ENCODE measurements at regions not wholly inside any gene's neighbourhood (a gene's known extent, or its start where the extent isn't known, plus 50 kb on each side); places are given as distances from the start of the nearest gene placed in this dataset.

DNA sequence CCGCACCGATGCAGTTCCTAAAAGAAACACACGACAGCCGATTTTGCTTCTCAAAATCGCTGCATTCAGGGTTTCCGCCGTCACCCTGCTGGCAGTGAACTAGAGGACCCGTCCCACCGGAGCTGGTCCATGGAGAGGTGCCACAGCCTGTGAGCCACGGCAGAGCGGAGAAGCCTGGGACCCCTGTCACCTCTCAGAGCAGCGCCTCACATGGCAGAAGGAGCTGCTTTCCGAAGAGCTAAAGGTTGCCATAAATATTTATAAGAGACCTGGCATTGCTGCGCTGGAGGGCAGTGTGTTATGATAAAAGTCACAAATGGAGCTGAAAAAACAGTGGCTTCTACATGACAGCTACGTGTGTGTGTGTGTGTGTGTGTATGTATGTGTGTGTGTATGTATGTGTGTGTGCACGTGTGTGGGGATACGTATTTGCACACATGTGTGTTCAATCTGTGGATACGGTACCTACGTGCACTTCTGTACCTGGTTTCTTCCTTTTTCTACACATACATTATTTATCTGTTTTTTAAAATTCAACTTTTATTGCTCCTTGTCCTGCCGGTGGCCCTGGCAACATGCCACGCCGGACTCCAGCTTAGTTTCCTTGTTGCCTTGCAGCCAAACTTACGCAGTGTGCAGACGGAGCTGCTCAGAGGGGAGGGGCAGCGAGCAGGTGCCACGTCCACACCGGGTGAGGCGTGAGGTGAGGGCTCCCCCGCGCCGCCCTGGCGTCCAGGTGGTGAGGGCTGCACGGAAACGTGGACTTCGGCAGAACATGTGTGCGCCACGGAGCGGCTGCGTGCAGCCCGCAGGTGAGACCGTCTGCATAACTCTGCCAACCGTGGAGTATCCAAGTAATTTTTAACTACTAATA is 115.2 kb upstream of the PITRM1 start:
- WGBS = 96% methylated on average over 41 of the region's 42 CpGs
- Histone ChIP-seq H3K9ac (ENCODE audit: low read depth, low read length) (no peak overlapping the region), H3K4me3 (ENCODE audit: low read length) (no peak overlapping the region), H3K4me1 (ENCODE audit: insufficient read depth, low read length) (no peaks in the 10 kb centered on the region), H3K27me3 (ENCODE audit: insufficient read depth, low read length) (no peaks in the 10 kb centered on the region), H3K9me3 (ENCODE audit: insufficient read depth, low read depth, low read length) (no peaks in the 10 kb centered on the region), H3K36me3 (ENCODE audit: insufficient read depth, low read length) (no peaks in the 10 kb centered on the region), H3K27ac (ENCODE audit: low read depth, low read length) (no peak overlapping the region)

DNA sequence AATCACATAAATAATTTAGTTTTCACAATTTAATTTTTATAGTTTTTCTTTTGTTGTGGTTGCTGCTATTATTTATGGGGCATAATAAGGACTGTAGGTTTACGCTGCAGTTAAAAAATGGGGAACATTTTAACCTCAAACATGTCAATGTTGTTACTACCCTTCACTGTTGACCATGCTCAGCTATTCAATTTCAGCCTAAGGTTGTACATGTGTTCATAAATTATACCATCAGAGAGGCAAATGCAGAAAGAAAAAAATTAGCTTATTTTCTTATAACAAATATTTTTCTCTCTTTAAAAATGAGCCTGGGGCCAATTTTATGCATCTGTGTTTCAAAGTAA is 110.1 kb upstream of the PITRM1 start:
- Histone ChIP-seq H3K9ac (ENCODE audit: low read depth, low read length) (no peak overlapping the region), H3K27me3 (ENCODE audit: insufficient read depth, low read length) (no peaks in the 10 kb centered on the region), H3K4me3 (ENCODE audit: low read length) (no peak overlapping the region), H3K27ac (ENCODE audit: low read depth, low read length) (no peak overlapping the region), H3K4me1 (ENCODE audit: insufficient read depth, low read length) (no peaks in the 10 kb centered on the region), H3K9me3 (ENCODE audit: insufficient read depth, low read depth, low read length) (no peaks in the 10 kb centered on the region), H3K36me3 (ENCODE audit: insufficient read depth, low read length) (no peaks in the 10 kb centered on the region)
- whole genome bisulfite sequencing = no CpG with 5 or more reads among the region's 1 CpG

DNA sequence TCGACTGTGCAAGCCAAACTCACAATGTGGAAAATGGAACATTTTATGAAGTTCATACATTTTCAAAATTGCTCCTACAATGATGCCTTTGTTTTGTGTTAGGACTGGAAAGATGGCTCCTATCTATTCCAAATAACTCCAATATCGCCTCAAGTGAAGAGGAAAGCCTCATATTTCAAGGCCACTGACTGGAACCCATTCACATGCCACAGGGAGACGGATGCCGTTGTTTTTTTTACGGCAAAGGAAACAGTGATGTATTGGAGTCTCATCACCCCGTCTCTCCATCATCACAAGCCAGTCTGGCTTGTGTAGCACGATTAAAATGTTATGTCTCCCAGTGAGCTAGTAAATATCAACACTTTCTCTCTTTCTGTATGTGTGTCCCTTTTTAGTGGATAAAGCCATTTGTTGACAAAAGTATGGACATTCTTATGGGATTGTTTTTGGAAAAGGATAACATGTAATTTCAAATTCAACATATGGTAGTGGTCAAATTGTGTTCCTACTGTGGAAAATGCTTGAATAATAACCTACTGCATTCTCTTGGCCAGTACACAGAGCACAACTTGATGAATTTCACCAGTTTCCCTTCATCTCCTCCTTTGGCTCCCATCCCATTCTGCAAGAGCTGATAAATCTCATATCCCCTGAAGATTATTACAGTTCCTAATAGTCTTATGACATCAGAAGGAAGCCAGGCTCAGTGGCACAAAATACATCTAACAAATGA is 109.5 kb upstream of the PITRM1 start:
- no peaks in the 10 kb centered on the region for H3K4me1 ChIP-seq (ENCODE audit: insufficient read depth, low read length)
- no peaks in the 10 kb centered on the region for H3K27me3 ChIP-seq (ENCODE audit: insufficient read depth, low read length)
- 94% methylated on average over 7 of the region's 7 CpGs for WGBS
- no peak overlapping the region for H3K4me3 ChIP-seq (ENCODE audit: low read length)
- no peak overlapping the region for H3K27ac ChIP-seq (ENCODE audit: low read depth, low read length)
- no peak overlapping the region for H3K9ac ChIP-seq (ENCODE audit: low read depth, low read length)
- H3K36me3 ChIP-seq (ENCODE audit: insufficient read depth, low read length) = no peaks in the 10 kb centered on the region
- no peaks in the 10 kb centered on the region for H3K9me3 ChIP-seq (ENCODE audit: insufficient read depth, low read depth, low read length)

DNA sequence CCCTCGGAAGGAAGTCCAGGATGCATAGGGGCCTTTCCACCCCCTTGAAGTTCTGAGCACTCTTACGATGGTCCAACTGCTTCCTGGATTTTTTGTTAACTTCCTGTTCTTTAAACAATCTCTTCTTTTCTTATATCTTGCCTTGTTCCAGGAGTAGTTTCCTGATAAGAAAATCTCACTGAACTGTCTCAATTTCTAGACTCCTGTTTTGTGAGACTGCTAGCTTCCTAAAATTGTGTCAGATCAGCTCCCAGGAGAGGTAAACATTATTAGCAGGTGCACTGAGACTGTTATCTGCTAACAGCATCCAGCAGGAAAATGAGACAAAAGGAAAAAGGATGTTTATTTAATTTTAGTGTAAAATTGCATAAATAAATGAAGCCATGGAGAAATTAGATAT is 106.2 kb upstream of the PITRM1 start:
- 0 out of 2 replicates have a peak, but pooled peaks cover 2% of the 10 kb centered on the region for H3K4me1 ChIP-seq (ENCODE audit: insufficient read depth, low read length)
- 96% methylated on average over 2 of the region's 2 CpGs for WGBS
- H3K9ac ChIP-seq (ENCODE audit: low read depth, low read length) = no peak overlapping the region
- no peaks in the 10 kb centered on the region for H3K9me3 ChIP-seq (ENCODE audit: insufficient read depth, low read depth, low read length)
- H3K36me3 ChIP-seq (ENCODE audit: insufficient read depth, low read length) = no peaks in the 10 kb centered on the region
- no peaks in the 10 kb centered on the region for H3K27me3 ChIP-seq (ENCODE audit: insufficient read depth, low read length)
- H3K4me3 ChIP-seq (ENCODE audit: low read length) = no peak overlapping the region
- H3K27ac ChIP-seq (ENCODE audit: low read depth, low read length) = no peak overlapping the region

DNA sequence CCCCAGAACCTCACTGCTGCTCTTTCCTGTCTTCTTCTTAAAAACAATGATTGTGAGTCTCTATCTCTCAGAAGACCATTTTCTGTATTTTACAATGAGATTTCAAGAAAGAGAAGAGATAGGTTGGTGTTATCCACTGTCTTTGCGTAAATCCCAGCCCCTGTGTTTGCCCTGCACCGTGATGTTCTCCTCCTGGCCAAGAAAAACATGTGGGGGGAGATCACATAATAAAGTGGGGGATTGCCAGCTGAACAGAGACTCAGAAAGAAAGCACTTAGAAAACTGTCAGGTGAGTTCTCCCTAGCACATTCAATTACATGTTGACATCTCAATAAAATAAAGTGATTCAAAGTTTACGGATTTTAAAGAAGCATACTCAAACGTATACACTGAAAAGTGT is 105.0 kb upstream of the PITRM1 start:
- Histone ChIP-seq H3K27me3 (ENCODE audit: insufficient read depth, low read length) (no peaks in the 10 kb centered on the region), H3K36me3 (ENCODE audit: insufficient read depth, low read length) (no peaks in the 10 kb centered on the region), H3K27ac (ENCODE audit: low read depth, low read length) (no peak overlapping the region), H3K4me3 (ENCODE audit: low read length) (no peak overlapping the region), H3K4me1 (ENCODE audit: insufficient read depth, low read length) (peaks cover 12% of the 10 kb centered on the region), H3K9me3 (ENCODE audit: insufficient read depth, low read depth, low read length) (no peaks in the 10 kb centered on the region), H3K9ac (ENCODE audit: low read depth, low read length) (no peak overlapping the region)
- 97% methylated on average over 4 of the region's 4 CpGs for WGBS

DNA sequence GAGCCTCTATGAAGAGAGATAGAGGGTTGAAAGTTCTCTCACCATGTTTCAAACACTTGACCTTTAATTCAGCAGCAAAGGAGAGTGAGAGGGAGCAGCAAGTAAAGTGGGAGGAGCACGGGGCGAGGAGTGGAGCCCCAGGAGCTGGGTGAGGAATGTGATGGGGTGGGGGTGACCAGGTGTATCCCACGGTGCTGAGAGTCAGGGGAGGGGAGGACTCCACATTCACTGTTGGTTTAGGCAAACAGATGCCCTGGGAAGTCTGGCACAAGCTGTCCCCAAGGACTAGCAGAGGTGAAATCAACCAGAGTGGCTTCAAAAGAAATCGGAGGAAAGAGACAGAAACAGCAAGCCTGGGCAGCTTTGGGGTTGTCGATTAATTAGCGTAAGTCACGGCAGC is 101.8 kb upstream of the PITRM1 start:
- 87% methylated on average over 7 of the region's 7 CpGs for WGBS
- Histone ChIP-seq H3K9ac (ENCODE audit: low read depth, low read length) (no peak overlapping the region), H3K36me3 (ENCODE audit: insufficient read depth, low read length) (no peaks in the 10 kb centered on the region), H3K27ac (ENCODE audit: low read depth, low read length) (no peak overlapping the region), H3K4me3 (ENCODE audit: low read length) (no peak overlapping the region), H3K9me3 (ENCODE audit: insufficient read depth, low read depth, low read length) (no peaks in the 10 kb centered on the region), H3K27me3 (ENCODE audit: insufficient read depth, low read length) (no peaks in the 10 kb centered on the region), H3K4me1 (ENCODE audit: insufficient read depth, low read length) (peaks cover 27% of the 10 kb centered on the region)

DNA sequence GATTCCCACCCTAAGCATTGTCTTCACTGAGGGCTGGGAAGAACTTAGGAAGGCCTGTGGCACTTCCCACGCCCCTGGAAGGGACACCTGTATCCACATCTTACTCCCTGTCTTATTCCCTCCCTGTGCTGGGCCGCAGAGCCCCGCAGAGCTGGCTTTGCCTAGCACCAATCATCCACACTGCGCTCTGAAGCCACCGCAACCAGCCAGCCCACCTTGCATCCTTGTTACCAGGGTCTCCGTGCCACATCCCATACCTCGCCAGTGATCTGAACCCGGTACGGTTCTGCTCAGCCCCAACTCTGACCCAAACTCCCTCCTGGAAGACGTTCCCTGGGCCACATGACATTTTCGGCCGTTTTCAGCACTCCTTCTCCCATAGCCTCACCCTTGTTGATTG is 101.4 kb upstream of the PITRM1 start:
- no peak overlapping the region for H3K4me3 ChIP-seq (ENCODE audit: low read length)
- no peaks in the 10 kb centered on the region for H3K36me3 ChIP-seq (ENCODE audit: insufficient read depth, low read length)
- WGBS = 93% methylated on average over 12 of the region's 12 CpGs
- H3K4me1 ChIP-seq (ENCODE audit: insufficient read depth, low read length) = peaks cover 27% of the 10 kb centered on the region
- no peaks in the 10 kb centered on the region for H3K9me3 ChIP-seq (ENCODE audit: insufficient read depth, low read depth, low read length)
- H3K27me3 ChIP-seq (ENCODE audit: insufficient read depth, low read length) = no peaks in the 10 kb centered on the region
- no peak overlapping the region for H3K27ac ChIP-seq (ENCODE audit: low read depth, low read length)
- no peak overlapping the region for H3K9ac ChIP-seq (ENCODE audit: low read depth, low read length)

DNA sequence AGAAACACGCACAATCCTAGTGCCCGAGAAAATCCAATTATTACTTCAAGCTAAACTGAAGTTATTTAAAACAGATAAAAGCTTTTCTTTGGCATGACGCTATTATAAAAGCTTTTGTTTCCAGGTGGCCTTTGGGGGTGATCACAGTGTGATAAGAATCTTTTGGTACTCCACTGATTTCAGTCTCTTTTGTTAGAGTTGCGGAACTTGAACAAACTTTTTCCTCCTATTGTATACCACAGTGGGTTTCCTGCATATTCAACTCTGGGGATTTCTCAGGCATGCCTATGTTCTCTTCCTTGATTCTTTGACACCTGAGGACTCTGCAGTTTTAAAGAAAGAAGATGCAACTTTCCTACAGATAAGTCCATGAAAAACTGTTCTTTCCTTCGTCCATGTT is 99.7 kb upstream of the PITRM1 start:
- Histone ChIP-seq H3K36me3 (ENCODE audit: insufficient read depth, low read length) (no peaks in the 10 kb centered on the region), H3K27ac (ENCODE audit: low read depth, low read length) (no peak overlapping the region), H3K27me3 (ENCODE audit: insufficient read depth, low read length) (no peaks in the 10 kb centered on the region), H3K9ac (ENCODE audit: low read depth, low read length) (no peak overlapping the region), H3K4me1 (ENCODE audit: insufficient read depth, low read length) (peaks cover 27% of the 10 kb centered on the region), H3K9me3 (ENCODE audit: insufficient read depth, low read depth, low read length) (no peaks in the 10 kb centered on the region), H3K4me3 (ENCODE audit: low read length) (no peak overlapping the region)
- WGBS = 88% methylated on average over 4 of the region's 5 CpGs

DNA sequence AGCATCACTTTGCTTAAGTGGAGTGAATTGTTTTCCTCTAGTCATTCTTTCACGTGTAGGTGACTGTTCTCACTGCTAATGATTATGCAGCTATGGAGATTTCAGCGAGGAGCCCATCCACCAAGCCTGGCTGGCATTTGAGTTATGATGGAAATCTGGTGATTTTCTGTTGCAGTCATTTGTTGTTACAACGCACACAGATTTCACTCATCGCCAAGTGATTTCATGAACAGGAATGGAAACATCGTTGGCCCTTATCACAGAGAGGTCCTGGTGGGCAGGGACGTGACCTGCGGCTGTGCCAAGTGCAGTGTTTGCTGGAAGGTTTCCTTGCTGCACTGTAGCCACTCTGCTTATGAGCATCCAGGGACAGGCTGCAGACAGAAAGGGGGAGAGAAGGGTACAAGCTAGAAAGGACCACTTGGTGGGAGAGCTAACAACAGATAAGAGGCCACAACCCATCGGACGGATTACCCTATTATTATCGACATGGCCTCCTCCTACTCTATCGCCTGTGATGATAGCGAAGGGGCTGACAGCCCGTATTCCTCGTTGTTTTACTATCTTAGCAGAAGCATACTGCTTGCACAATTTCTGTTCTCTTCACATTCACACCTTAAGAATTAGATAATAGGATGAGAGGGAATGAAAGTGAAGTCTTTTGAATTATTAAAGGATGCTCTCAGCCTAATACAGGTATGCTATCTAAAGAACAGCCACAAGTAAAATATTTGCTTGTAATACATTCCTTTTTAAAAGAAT is 99.0 kb upstream of the PITRM1 start:
- Histone ChIP-seq H3K36me3 (ENCODE audit: insufficient read depth, low read length) (no peaks in the 10 kb centered on the region), H3K9ac (ENCODE audit: low read depth, low read length) (no peak overlapping the region), H3K27ac (ENCODE audit: low read depth, low read length) (no peak overlapping the region), H3K4me3 (ENCODE audit: low read length) (no peak overlapping the region), H3K9me3 (ENCODE audit: insufficient read depth, low read depth, low read length) (no peaks in the 10 kb centered on the region), H3K27me3 (ENCODE audit: insufficient read depth, low read length) (no peaks in the 10 kb centered on the region), H3K4me1 (ENCODE audit: insufficient read depth, low read length) (peaks cover 27% of the 10 kb centered on the region)
- WGBS = 86% methylated on average over 14 of the region's 14 CpGs

DNA sequence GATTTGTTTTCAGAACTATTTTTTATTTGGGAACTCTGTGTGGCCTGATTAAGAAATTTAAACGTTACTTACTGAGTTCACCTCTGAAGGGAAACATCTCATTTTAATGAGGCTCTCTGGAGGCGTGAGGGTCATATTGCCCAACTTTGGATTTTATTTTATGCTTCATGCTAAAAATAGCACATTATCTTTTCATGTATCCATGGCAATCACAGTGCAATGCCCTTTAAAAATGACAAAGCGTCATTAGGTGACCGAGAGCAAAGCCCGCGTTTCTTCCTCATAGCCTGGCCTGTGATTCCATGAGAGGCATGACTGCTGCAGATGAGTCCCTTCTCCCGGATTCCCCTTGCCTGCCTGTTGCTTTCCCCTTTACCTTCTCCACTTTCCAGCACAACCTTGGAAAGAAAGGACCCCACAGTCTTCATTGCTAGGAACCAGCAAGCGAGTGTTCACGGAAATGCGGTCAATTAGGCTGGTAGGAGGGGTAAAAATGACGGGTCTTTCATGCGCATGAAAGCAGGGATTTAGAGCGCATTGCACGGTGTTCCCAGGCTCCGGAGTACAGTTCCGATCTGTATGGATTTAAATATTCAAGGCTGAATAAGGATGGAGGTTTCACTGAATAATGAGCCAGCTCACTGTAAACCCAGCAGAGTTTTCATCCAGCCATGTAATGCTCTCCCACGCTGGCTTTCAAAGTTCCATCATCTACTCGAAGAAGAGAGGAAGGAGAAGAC is 98.2 kb upstream of the PITRM1 start:
- Histone ChIP-seq H3K36me3 (ENCODE audit: insufficient read depth, low read length) (no peaks in the 10 kb centered on the region), H3K9me3 (ENCODE audit: insufficient read depth, low read depth, low read length) (no peaks in the 10 kb centered on the region), H3K27me3 (ENCODE audit: insufficient read depth, low read length) (no peaks in the 10 kb centered on the region), H3K27ac (ENCODE audit: low read depth, low read length) (no peak overlapping the region), H3K4me1 (ENCODE audit: insufficient read depth, low read length) (peaks cover 27% of the 10 kb centered on the region), H3K9ac (ENCODE audit: low read depth, low read length) (no peak overlapping the region), H3K4me3 (ENCODE audit: low read length) (no peak overlapping the region)
- WGBS = 93% methylated on average over 18 of the region's 18 CpGs
